MM.1S (cell line): ENCODE measurements at regions not wholly inside any gene's neighbourhood (a gene's known extent, or its start where the extent isn't known, plus 50 kb on each side); places are given as distances from the start of the nearest gene placed in this dataset.

Experiments
- DNase-seq: peaks from one replicate; pipeline ENCODE4 v3.0.0-alpha.2; 2015
- H2AFZ ChIP-seq: fragments of 300-600 bp; sonication (generic); 2 replicates; pipeline ENCODE4 v1.6.0; 2016; ENCODE audit warnings: antibody characterized with exemption, low read length
- H3F3A ChIP-seq: fragments of 300-600 bp; sonication (generic); 2 replicates; pipeline ENCODE4 v1.6.1; 2016; ENCODE audit warnings: mild to moderate bottlenecking, antibody characterized with exemption, low read length, moderate library complexity, mixed read lengths; ENCODE audit not compliant: insufficient read depth
- H3K27ac ChIP-seq: fragments of 300-600 bp; sonication (generic); 2 replicates; pipeline ENCODE4 v1.5.1; 2016; ENCODE audit warnings: mild to moderate bottlenecking, low read length
- H3K27me3 ChIP-seq: fragments of 300-600 bp; sonication (generic); replicated peaks from 2 replicates; pipeline ENCODE4 v1.6.0; 2016; ENCODE audit warnings: low read length; ENCODE audit not compliant: insufficient read depth
- H3K36me3 ChIP-seq: fragments of 300-600 bp; sonication (generic); replicated peaks from 2 replicates; pipeline ENCODE4 v1.6.1; 2016; ENCODE audit warnings: mild to moderate bottlenecking, low read length, mixed read lengths; ENCODE audit not compliant: insufficient read depth
- H3K4me1 ChIP-seq: fragments of 300-600 bp; sonication (generic); 2 replicates; pipeline ENCODE4 v1.6.1; 2016; ENCODE audit warnings: low read length, mixed read lengths
- H3K4me2 ChIP-seq: fragments of 300-600 bp; sonication (generic); 2 replicates; pipeline ENCODE4 v1.6.0; 2016; ENCODE audit warnings: low read depth, low read length
- H3K4me3 ChIP-seq: fragments of 300-600 bp; sonication (generic); 2 replicates; pipeline ENCODE4 v1.5.1; 2016; ENCODE audit warnings: low read length, mixed read lengths
- H3K79me2 ChIP-seq: fragments of 300-600 bp; sonication (generic); 2 replicates; pipeline ENCODE4 v1.6.1; 2016; ENCODE audit warnings: mixed run types, low read length, mixed read lengths
- H3K9ac ChIP-seq: fragments of 300-600 bp; sonication (generic); 2 replicates; pipeline ENCODE4 v1.6.1; 2016; ENCODE audit warnings: low read length, mixed read lengths
- H3K9me2 ChIP-seq: fragments of 300-600 bp; sonication (generic); replicated peaks from 2 replicates; pipeline ENCODE4 v1.6.1; 2016; ENCODE audit warnings: mild to moderate bottlenecking, low read length, mixed read lengths; ENCODE audit not compliant: insufficient read depth
- H3K9me3 ChIP-seq: fragments of 300-600 bp; sonication (generic); replicated peaks from 2 replicates; pipeline ENCODE4 v1.6.1; 2016; ENCODE audit warnings: mild to moderate bottlenecking, low read length, mixed read lengths; ENCODE audit not compliant: insufficient read depth
- H4K20me1 ChIP-seq: fragments of 300-600 bp; sonication (generic); 2 replicates; pipeline ENCODE4 v1.6.1; 2016; ENCODE audit warnings: mild to moderate bottlenecking, low read length, moderate library complexity, mixed read lengths; ENCODE audit not compliant: insufficient read depth
- CTCF ChIP-seq: fragments of 300-600 bp; sonication (generic); IDR thresholded peaks from 2 replicates; pipeline ENCODE4 v1.5.1; 2016; ENCODE audit warnings: antibody characterized with exemption, low read length, mixed read lengths
- EZH2 ChIP-seq: fragments of 300-600 bp; sonication (generic); optimal IDR thresholded peaks from 2 replicates; pipeline ENCODE3; 2017; ENCODE audit warnings: low read depth, mild to moderate bottlenecking, antibody characterized with exemption, low read length, mixed read lengths
- EZH2phosphoT487 ChIP-seq: fragments of 300-600 bp; sonication (generic); IDR thresholded peaks from 2 replicates; pipeline ENCODE4 v1.6.1; 2018; ENCODE audit warnings: antibody characterized with exemption, low read length

GRCh38 chr7:41817386-41817785 lies 114.5 kb upstream of the INHBA start:
- Histone ChIP-seq H2AFZ (no peak overlapping the region), H3K79me2 (no peaks in the 10 kb centered on the region), H3K27me3 (no peaks in the 10 kb centered on the region), H3K9me3 (no peaks in the 10 kb centered on the region), H3K4me2 (peak overlapping the region; percentile 7; the same call in 1 of the 2 replicates), H3K4me1 (peaks cover 27% of the 10 kb centered on the region), H3K36me3 (no peaks in the 10 kb centered on the region), H3K9ac (no peak overlapping the region), H4K20me1 (no peaks in the 10 kb centered on the region), H3F3A (no peaks in the 10 kb centered on the region), H3K27ac (no peak overlapping the region), H3K9me2 (no peaks in the 10 kb centered on the region), H3K4me3 (no peak overlapping the region)
- TF ChIP-seq EZH2 (no peak), CTCF (no peak), EZH2phosphoT487 (no peak)
- peak; percentile 36 for DNase-seq

- H3K9me3 ChIP-seq, result no peaks in the 10 kb centered on the region
- H3K36me3 ChIP-seq, result no peaks in the 10 kb centered on the region
- H3K9ac ChIP-seq, result no peak overlapping the region
- no peak overlapping the region for H3K4me3 ChIP-seq
- no peaks in the 10 kb centered on the region for H3F3A ChIP-seq
- peaks cover 27% of the 10 kb centered on the region for H3K4me1 ChIP-seq
- peak overlapping the region; percentile 11; the same call in 1 of the 2 replicates for H3K27ac ChIP-seq
- peak; percentile 87 for DNase-seq
- H3K27me3 ChIP-seq, result no peaks in the 10 kb centered on the region
- no peak for TF ChIP-seq EZH2phosphoT487
- no peak for TF ChIP-seq CTCF
- no peak for TF ChIP-seq EZH2
- no peaks in the 10 kb centered on the region for H4K20me1 ChIP-seq
- no peaks in the 10 kb centered on the region for H3K79me2 ChIP-seq
- H3K9me2 ChIP-seq, result no peaks in the 10 kb centered on the region
- peak overlapping the region; percentile 36; the same call in 1 of the 2 replicates for H3K4me2 ChIP-seq
- H2AFZ ChIP-seq, result no peak overlapping the region
Observed at GRCh38 chr7:41816111-41816510, 113.2 kb upstream of the INHBA start.

- H3K9me2 ChIP-seq, result no peaks in the 10 kb centered on the region
- peaks cover 27% of the 10 kb centered on the region for H3K4me1 ChIP-seq
- no peak overlapping the region for H3K4me3 ChIP-seq
- H3K27me3 ChIP-seq, result no peaks in the 10 kb centered on the region
- no peak overlapping the region for H3K9ac ChIP-seq
- no peaks in the 10 kb centered on the region for H3K36me3 ChIP-seq
- H3K9me3 ChIP-seq, result no peaks in the 10 kb centered on the region
- no peak overlapping the region for H3K27ac ChIP-seq
- no peaks in the 10 kb centered on the region for H3F3A ChIP-seq
- DNase-seq, result no peak
- no peak overlapping the region for H2AFZ ChIP-seq
- TF ChIP-seq EZH2phosphoT487 (no peak), EZH2 (no peak), CTCF (no peak)
- H3K79me2 ChIP-seq, result no peaks in the 10 kb centered on the region
- no peaks in the 10 kb centered on the region for H4K20me1 ChIP-seq
- no peak overlapping the region for H3K4me2 ChIP-seq
Observed at GRCh38 chr7:41814888-41815287, 112.0 kb upstream of the INHBA start.

GRCh38 chr7:41813286-41813685 lies 110.4 kb upstream of the INHBA start:
- H3F3A ChIP-seq, result no peaks in the 10 kb centered on the region
- no peak overlapping the region for H3K4me2 ChIP-seq
- H3K9ac ChIP-seq, result no peak overlapping the region
- H4K20me1 ChIP-seq, result no peaks in the 10 kb centered on the region
- H3K36me3 ChIP-seq, result no peaks in the 10 kb centered on the region
- H3K4me3 ChIP-seq, result no peak overlapping the region
- no peaks in the 10 kb centered on the region for H3K79me2 ChIP-seq
- H3K27ac ChIP-seq, result no peak overlapping the region
- H3K9me2 ChIP-seq, result no peaks in the 10 kb centered on the region
- no peak overlapping the region for H2AFZ ChIP-seq
- no peaks in the 10 kb centered on the region for H3K27me3 ChIP-seq
- H3K4me1 ChIP-seq, result peaks cover 27% of the 10 kb centered on the region
- H3K9me3 ChIP-seq, result no peaks in the 10 kb centered on the region
- DNase-seq, result no peak
- TF ChIP-seq EZH2phosphoT487 (no peak), CTCF (no peak), EZH2 (no peak)
